IMR-90 (cell line): ENCODE measurements at regions not wholly inside any gene's neighbourhood (a gene's known extent, or its start where the extent isn't known, plus 50 kb on each side); places are given as distances from the start of the nearest gene placed in this dataset.

Source experiments
- ATAC-seq: fragments of 200-7000 bp; cut with Tn5 transposase; 2 replicates; pipeline ENCODE4 v1.9.1; 2020; ENCODE audit warnings: low read depth, mild to moderate bottlenecking, moderate library complexity
- BruUV-seq: library from RNA; stranded (reverse); fragments of 400-500 nt; replicated peaks from 2 replicates; lab custom pipeline; 2021; lab: Mats Ljungman, UMichigan
- CTCF ChIA-PET: fragments of 300-600 bp; formaldehyde crosslinking; extraction: SDS; loops from one replicate; lab custom pipeline; 2021; ENCODE audit warnings: antibody characterized with exemption; lab: Yijun Ruan, JAX
- POLR2A ChIA-PET: fragments of 300-600 bp; sonication (Branson Sonifier 250); formaldehyde crosslinking; loops from one replicate; lab custom pipeline; 2022; ENCODE audit warnings: antibody characterized with exemption; ENCODE audit not compliant: unreplicated experiment; lab: Charles Lee
- DNase-seq: peaks from one replicate; pipeline ENCODE4 v3.0.0; 2013
- H2AFZ ChIP-seq: replicated peaks from 2 replicates; pipeline ENCODE3; 2013; ENCODE audit warnings: low read length, mild to moderate bottlenecking; ENCODE audit not compliant: poor library complexity
- H2AK5ac ChIP-seq: 2 replicates; pipeline ENCODE4 v1.6.1; 2013; ENCODE audit warnings: low read depth, low read length, inconsistent platforms
- H2AK9ac ChIP-seq: replicated peaks from 2 replicates; pipeline ENCODE3; 2013; ENCODE audit warnings: mild to moderate bottlenecking, low read depth, low read length, moderate library complexity; ENCODE audit not compliant: poor library complexity
- H2BK120ac ChIP-seq: 2 replicates; pipeline ENCODE4 v1.6.1; 2013; ENCODE audit warnings: low read depth, low read length, inconsistent platforms
- H2BK15ac ChIP-seq: 3 replicates; pipeline ENCODE4 v1.6.1; 2013; ENCODE audit warnings: low read depth, low read length, inconsistent platforms
- H2BK20ac ChIP-seq: 2 replicates; pipeline ENCODE4 v1.6.1; 2013; ENCODE audit warnings: low read depth, mild to moderate bottlenecking, inconsistent platforms, low read length, moderate library complexity
- H2BK5ac ChIP-seq: 2 replicates; pipeline ENCODE4 v1.6.1; 2013; ENCODE audit warnings: mild to moderate bottlenecking, low read depth, low read length, inconsistent platforms; ENCODE audit not compliant: poor library complexity, severe bottlenecking
- H3K14ac ChIP-seq: replicated peaks from 2 replicates; pipeline ENCODE4 v1.6.1; 2013; ENCODE audit warnings: low read depth, low read length, inconsistent platforms
- H3K18ac ChIP-seq: 2 replicates; pipeline ENCODE4 v1.6.1; 2013; ENCODE audit warnings: low read depth, low read length, control low read depth
- H3K23ac ChIP-seq: 2 replicates; pipeline ENCODE4 v1.6.1; 2013; ENCODE audit warnings: low read depth, low read length, inconsistent platforms
- H3K27ac ChIP-seq: 2 replicates; pipeline ENCODE4 v1.5.1; 2013; ENCODE audit warnings: mild to moderate bottlenecking, control low read depth, low read length; ENCODE audit not compliant: insufficient read depth
- H3K27me3 ChIP-seq: 2 replicates; pipeline ENCODE4 v1.6.1; 2013; ENCODE audit warnings: low read length; ENCODE audit not compliant: control insufficient read depth, insufficient read depth
- H3K36me3 ChIP-seq: 2 replicates; pipeline ENCODE4 v1.6.1; 2013; ENCODE audit warnings: low read length, mixed read lengths; ENCODE audit not compliant: control insufficient read depth, insufficient read depth
- H3K4ac ChIP-seq: 2 replicates; pipeline ENCODE4 v1.6.1; 2013; ENCODE audit warnings: low read depth, low read length, inconsistent platforms
- H3K4me1 ChIP-seq: 2 replicates; pipeline ENCODE4 v1.6.1; 2013; ENCODE audit warnings: low read length, mixed read lengths; ENCODE audit not compliant: control insufficient read depth, insufficient read depth
- H3K4me2 ChIP-seq: 2 replicates; pipeline ENCODE4 v1.6.1; 2013; ENCODE audit warnings: low read depth, mild to moderate bottlenecking, control low read depth, low read length, moderate library complexity
- H3K4me3 ChIP-seq: 2 replicates; pipeline ENCODE4 v1.5.1; 2013; ENCODE audit warnings: low read depth, mild to moderate bottlenecking, control low read depth, low read length, moderate library complexity; ENCODE audit not compliant: insufficient read depth
- H3K56ac ChIP-seq: 2 replicates; pipeline ENCODE4 v1.6.1; 2013; ENCODE audit warnings: low read length, inconsistent platforms; ENCODE audit not compliant: insufficient read depth; ENCODE audit errors: extremely low read depth
- H3K79me1 ChIP-seq, 2 experiments: 2 replicates each; pipeline ENCODE4 v1.6.1; 2013; ENCODE audit warnings: low read length in 2 of 2, inconsistent platforms in 1 of 2, low read depth in 1 of 2
- H3K9ac ChIP-seq: 2 replicates; pipeline ENCODE4 v1.6.1; 2013; ENCODE audit warnings: low read depth, low read length, control low read depth
- H3K9me1 ChIP-seq: 2 replicates; pipeline ENCODE4 v1.6.1; 2013; ENCODE audit warnings: low read length, inconsistent platforms; ENCODE audit not compliant: insufficient read depth
- H3K9me3 ChIP-seq: 2 replicates; pipeline ENCODE4 v1.6.1; 2013; ENCODE audit warnings: low read length; ENCODE audit not compliant: control insufficient read depth, insufficient read depth
- H4K20me1 ChIP-seq: 2 replicates; pipeline ENCODE4 v1.6.1; 2013; ENCODE audit warnings: low read length, inconsistent platforms; ENCODE audit not compliant: insufficient read depth
- H4K5ac ChIP-seq: 2 replicates; pipeline ENCODE4 v1.6.1; 2013; ENCODE audit warnings: mild to moderate bottlenecking, low read depth, low read length, control low read depth
- H4K8ac ChIP-seq, 2 experiments: 2 replicates each; pipeline ENCODE4 v1.6.1; 2013; ENCODE audit warnings: low read depth in 2 of 2, low read length in 2 of 2, control low read depth in 1 of 2, inconsistent platforms in 1 of 2
- H4K91ac ChIP-seq: 2 replicates; pipeline ENCODE4 v1.6.1; 2013; ENCODE audit warnings: low read depth, low read length, inconsistent platforms; ENCODE audit not compliant: insufficient read depth
- BHLHE40 ChIP-seq: fragments of 150-350 bp; IDR thresholded peaks from 2 replicates; pipeline ENCODE4 v1.6.1; 2016; ENCODE audit warnings: mild to moderate bottlenecking, low read depth, low read length
- CEBPB ChIP-seq: IDR thresholded peaks from 2 replicates; pipeline ENCODE4 v1.6.1; 2012; ENCODE audit warnings: low read depth, low read length, improper control_type of control experiment
- CHD1 ChIP-seq: IDR thresholded peaks from 2 replicates; pipeline ENCODE4 v1.6.1; 2012; ENCODE audit warnings: low read depth, low read length, improper control_type of control experiment
- CTCF ChIP-seq: conservative IDR thresholded peaks from 2 replicates; pipeline ENCODE4 v1.5.1; 2012; ENCODE audit warnings: mild to moderate bottlenecking, low read depth, low read length, improper control_type of control experiment
- ELK1 ChIP-seq: fragments of 150-350 bp; IDR thresholded peaks from 2 replicates; pipeline ENCODE4 v1.6.1; 2016; ENCODE audit warnings: low read depth, mild to moderate bottlenecking, low read length, moderate library complexity, borderline replicate concordance
- FOS ChIP-seq: fragments of 150-350 bp; IDR thresholded peaks from 2 replicates; pipeline ENCODE4 v1.6.1; 2016; ENCODE audit warnings: low read depth, low read length
- MAFK ChIP-seq: IDR thresholded peaks from 2 replicates; pipeline ENCODE4 v1.6.1; 2012; ENCODE audit warnings: low read depth, low read length, improper control_type of control experiment
- NFE2L2 ChIP-seq: fragments of 150-350 bp; IDR thresholded peaks from 2 replicates; pipeline ENCODE4 v1.6.1; 2016; ENCODE audit warnings: low read depth, mild to moderate bottlenecking, low read length
- POLR2A ChIP-seq: IDR thresholded peaks from 2 replicates; pipeline ENCODE4 v1.6.1; 2012; ENCODE audit warnings: mild to moderate bottlenecking, low read depth, low read length
- RAD21 ChIP-seq: IDR thresholded peaks from 2 replicates; pipeline ENCODE4 v1.6.1; 2012; ENCODE audit warnings: low read length, improper control_type of control experiment
- RCOR1 ChIP-seq: IDR thresholded peaks from 2 replicates; pipeline ENCODE4 v1.6.1; 2012; ENCODE audit warnings: mild to moderate bottlenecking, low read length, improper control_type of control experiment; ENCODE audit not compliant: insufficient replicate concordance
- RFX5 ChIP-seq: IDR thresholded peaks from 2 replicates; pipeline ENCODE4 v1.8.0; 2012; ENCODE audit warnings: low read depth, mild to moderate bottlenecking, low read length, moderate library complexity
- USF2 ChIP-seq: fragments of 150-350 bp; IDR thresholded peaks from 2 replicates; pipeline ENCODE4 v1.6.1; 2017; ENCODE audit warnings: mild to moderate bottlenecking, antibody characterized with exemption, low read length, low read depth
- WGBS, 2 experiments: methylation state at CpG; one replicate each; pipeline versions ENCODE4 v1.1.5 to v1.1.7; 2013; ENCODE audit warnings: missing lambda C conversion rate in 2 of 2; ENCODE audit not compliant: insufficient read length in 1 of 2; ENCODE audit errors: extremely low coverage in 2 of 2; 5-methylcytosine and 5-hydroxymethylcytosine counted together
- dilution Hi-C: fragments of 300-500 bp; cut with HindIII; formaldehyde crosslinking; loops from one replicate; pipeline ENCODE4 v1.14.3; 2018; ENCODE audit warnings: low sequenced_read_pairs; ENCODE audit not compliant: unreplicated experiment
- in situ Hi-C: fragments of 300-500 bp; cut with MboI; formaldehyde crosslinking; loops from 3 replicates; pipeline ENCODE4 v1.14.3; 2019; ENCODE audit warnings: low sequenced_read_pairs, inconsistent platforms, mixed read lengths
- intact Hi-C: fragments of 100-400 bp; cut with micrococcal nuclease; formaldehyde crosslinking; loops from 2 replicates; pipeline ENCODE4 v1.10.0; 2022

- Histone ChIP-seq H3K4ac (no peak overlapping the region), H3K27ac (no peak overlapping the region), H4K20me1 (no peaks in the 10 kb centered on the region), H3K4me3 (no peak overlapping the region), H2BK5ac (no peak overlapping the region), H3K18ac (no peak overlapping the region), H2AK5ac (no peak overlapping the region), H3K9ac (no peak overlapping the region), H2BK15ac (no peak overlapping the region), H3K4me1 (no peaks in the 10 kb centered on the region), H3K9me3 (0 out of 2 replicates have a peak, but pooled peaks cover 2% of the 10 kb centered on the region), H4K5ac (no peak overlapping the region; the same call in 1 of the 2 replicates), H3K36me3 (no peaks in the 10 kb centered on the region), H3K79me1 (no peaks in the 10 kb centered on the region), H3K9me1 (no peaks in the 10 kb centered on the region), H3K56ac (no peak overlapping the region), H2AK9ac (no peak overlapping the region), H2BK20ac (no peak overlapping the region), H4K8ac (no peak overlapping the region), H2BK120ac (no peak overlapping the region), H3K27me3 (no peaks in the 10 kb centered on the region), H3K4me2 (no peak overlapping the region), H2AFZ (no peak overlapping the region), H3K23ac (no peak overlapping the region), H4K91ac (no peak overlapping the region), H3K14ac (no peak overlapping the region)
- ChIA-PET CTCF (no interaction called here), POLR2A (no interaction called here)
- ATAC-seq (no peak), DNase-seq (no peak)
- no peak for TF ChIP-seq RAD21
- TF ChIP-seq FOS = no peak
- no peak for TF ChIP-seq RCOR1
- no peak for TF ChIP-seq RFX5
- no peak for TF ChIP-seq CHD1
- TF ChIP-seq USF2 = no peak
- TF ChIP-seq BHLHE40 = no peak
- TF ChIP-seq CTCF = no peak
- TF ChIP-seq NFE2L2 = no peak
- no peak for TF ChIP-seq MAFK
- no peak for TF ChIP-seq ELK1
- TF ChIP-seq CEBPB = no peak
- TF ChIP-seq POLR2A = no peak
- WGBS, 2 experiments = no CpG with 5 or more reads among the region's 3 CpGs
- intact Hi-C loops = no loop called here
- in situ Hi-C loops = no loop called here
- dilution Hi-C loops = no loop called here
- BruUV-seq = no TSS peak
Observed at GRCh38 chr5:165108809-165109208, 1603.4 kb downstream of the MAT2B start.
